GM21367 (cell line): ENCODE measurements at regions not wholly inside any gene's neighbourhood (a gene's known extent, or its start where the extent isn't known, plus 50 kb on each side); places are given as distances from the start of the nearest gene placed in this dataset.

ENCODE experiments used
- ATAC-seq: cut with Tn5 transposase; IDR thresholded peaks from one replicate; pipeline ENCODE4 v1.9.1; 2021; ENCODE audit not compliant: unreplicated experiment

- ATAC-seq, result no peak
These were observed 54.1 kb upstream of the DMRTA1 start for GRCh38 chr9:22392523-22392922.

GRCh38 chr9:22395687-22396141 lies 50.9 kb upstream of the DMRTA1 start:
- no peak for ATAC-seq
